MM.1S (cell line): ENCODE measurements at regions not wholly inside any gene's neighbourhood (a gene's known extent, or its start where the extent isn't known, plus 50 kb on each side); places are given as distances from the start of the nearest gene placed in this dataset.

Experiments used
- DNase-seq: peaks from one replicate; pipeline ENCODE4 v3.0.0-alpha.2; 2015
- H2AFZ ChIP-seq: fragments of 300-600 bp; sonication (generic); 2 replicates; pipeline ENCODE4 v1.6.0; 2016; ENCODE audit warnings: antibody characterized with exemption, low read length
- H3F3A ChIP-seq: fragments of 300-600 bp; sonication (generic); 2 replicates; pipeline ENCODE4 v1.6.1; 2016; ENCODE audit warnings: mild to moderate bottlenecking, antibody characterized with exemption, low read length, moderate library complexity, mixed read lengths; ENCODE audit not compliant: insufficient read depth
- H3K27ac ChIP-seq: fragments of 300-600 bp; sonication (generic); 2 replicates; pipeline ENCODE4 v1.5.1; 2016; ENCODE audit warnings: mild to moderate bottlenecking, low read length
- H3K27me3 ChIP-seq: fragments of 300-600 bp; sonication (generic); replicated peaks from 2 replicates; pipeline ENCODE4 v1.6.0; 2016; ENCODE audit warnings: low read length; ENCODE audit not compliant: insufficient read depth
- H3K36me3 ChIP-seq: fragments of 300-600 bp; sonication (generic); replicated peaks from 2 replicates; pipeline ENCODE4 v1.6.1; 2016; ENCODE audit warnings: mild to moderate bottlenecking, low read length, mixed read lengths; ENCODE audit not compliant: insufficient read depth
- H3K4me1 ChIP-seq: fragments of 300-600 bp; sonication (generic); 2 replicates; pipeline ENCODE4 v1.6.1; 2016; ENCODE audit warnings: low read length, mixed read lengths
- H3K4me2 ChIP-seq: fragments of 300-600 bp; sonication (generic); 2 replicates; pipeline ENCODE4 v1.6.0; 2016; ENCODE audit warnings: low read depth, low read length
- H3K4me3 ChIP-seq: fragments of 300-600 bp; sonication (generic); 2 replicates; pipeline ENCODE4 v1.5.1; 2016; ENCODE audit warnings: low read length, mixed read lengths
- H3K79me2 ChIP-seq: fragments of 300-600 bp; sonication (generic); 2 replicates; pipeline ENCODE4 v1.6.1; 2016; ENCODE audit warnings: mixed run types, low read length, mixed read lengths
- H3K9ac ChIP-seq: fragments of 300-600 bp; sonication (generic); 2 replicates; pipeline ENCODE4 v1.6.1; 2016; ENCODE audit warnings: low read length, mixed read lengths
- H3K9me2 ChIP-seq: fragments of 300-600 bp; sonication (generic); replicated peaks from 2 replicates; pipeline ENCODE4 v1.6.1; 2016; ENCODE audit warnings: mild to moderate bottlenecking, low read length, mixed read lengths; ENCODE audit not compliant: insufficient read depth
- H3K9me3 ChIP-seq: fragments of 300-600 bp; sonication (generic); replicated peaks from 2 replicates; pipeline ENCODE4 v1.6.1; 2016; ENCODE audit warnings: mild to moderate bottlenecking, low read length, mixed read lengths; ENCODE audit not compliant: insufficient read depth
- H4K20me1 ChIP-seq: fragments of 300-600 bp; sonication (generic); 2 replicates; pipeline ENCODE4 v1.6.1; 2016; ENCODE audit warnings: mild to moderate bottlenecking, low read length, moderate library complexity, mixed read lengths; ENCODE audit not compliant: insufficient read depth
- EZH2 ChIP-seq: fragments of 300-600 bp; sonication (generic); optimal IDR thresholded peaks from 2 replicates; pipeline ENCODE3; 2017; ENCODE audit warnings: low read depth, mild to moderate bottlenecking, antibody characterized with exemption, low read length, mixed read lengths
- EZH2phosphoT487 ChIP-seq: fragments of 300-600 bp; sonication (generic); IDR thresholded peaks from 2 replicates; pipeline ENCODE4 v1.6.1; 2018; ENCODE audit warnings: antibody characterized with exemption, low read length
- TF ChIP-seq, protein P1 (sequence below): fragments of 300-600 bp; sonication (generic); IDR thresholded peaks from 2 replicates; pipeline ENCODE4 v1.5.1; 2016; ENCODE audit warnings: antibody characterized with exemption, low read length, mixed read lengths

DNA sequence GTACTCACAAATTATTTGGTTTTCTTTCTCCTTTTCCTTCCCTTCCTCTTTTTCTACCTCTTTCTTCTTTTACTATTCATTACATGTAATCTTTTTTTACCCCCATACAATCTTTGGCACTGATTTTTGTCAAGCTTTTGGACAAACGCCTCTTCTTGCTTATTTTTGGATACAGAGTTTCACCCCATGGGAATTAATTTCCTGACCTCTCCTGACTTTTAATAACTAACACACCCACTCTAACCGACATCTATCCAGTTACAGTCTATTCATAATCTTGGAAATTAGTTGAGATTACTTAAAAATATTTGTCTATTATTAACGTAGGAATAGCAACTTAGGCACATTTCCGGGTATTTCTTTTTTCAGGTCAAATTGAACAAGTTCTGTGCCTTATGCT is 101.2 kb downstream of the HDGFL1 start:
- H3K9me3 ChIP-seq, result no peaks in the 10 kb centered on the region

DNA sequence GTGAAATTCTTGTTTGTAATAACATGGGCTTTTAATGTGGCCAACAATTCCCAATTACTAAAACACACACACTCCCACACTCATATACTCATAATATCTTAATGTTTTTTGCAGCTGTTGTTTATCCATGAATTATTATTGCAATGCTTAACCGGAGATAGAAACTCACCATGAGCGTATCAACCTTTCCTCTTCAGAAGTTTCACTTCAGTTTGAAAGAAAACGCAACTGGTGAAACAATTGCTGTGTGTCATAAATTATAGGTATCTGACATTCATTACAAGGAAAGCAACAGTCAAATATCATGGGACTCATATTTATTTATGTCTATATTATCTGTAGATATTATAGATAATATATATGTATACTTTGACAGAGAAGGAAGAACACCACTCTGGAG is 104.1 kb downstream of the HDGFL1 start:
- Histone ChIP-seq H4K20me1 (no peaks in the 10 kb centered on the region), H3K36me3 (no peaks in the 10 kb centered on the region), H3K27me3 (no peaks in the 10 kb centered on the region), H3K4me1 (no peaks in the 10 kb centered on the region), H3K9me3 (no peaks in the 10 kb centered on the region), H2AFZ (no peak overlapping the region), H3K79me2 (no peaks in the 10 kb centered on the region), H3K9me2 (no peaks in the 10 kb centered on the region), H3K27ac (no peak overlapping the region), H3K9ac (no peak overlapping the region), H3K4me3 (no peak overlapping the region), H3F3A (no peaks in the 10 kb centered on the region), H3K4me2 (no peak overlapping the region)
- TF ChIP-seq EZH2phosphoT487 (no peak), EZH2 (no peak)
- TF ChIP-seq, protein P1, sequence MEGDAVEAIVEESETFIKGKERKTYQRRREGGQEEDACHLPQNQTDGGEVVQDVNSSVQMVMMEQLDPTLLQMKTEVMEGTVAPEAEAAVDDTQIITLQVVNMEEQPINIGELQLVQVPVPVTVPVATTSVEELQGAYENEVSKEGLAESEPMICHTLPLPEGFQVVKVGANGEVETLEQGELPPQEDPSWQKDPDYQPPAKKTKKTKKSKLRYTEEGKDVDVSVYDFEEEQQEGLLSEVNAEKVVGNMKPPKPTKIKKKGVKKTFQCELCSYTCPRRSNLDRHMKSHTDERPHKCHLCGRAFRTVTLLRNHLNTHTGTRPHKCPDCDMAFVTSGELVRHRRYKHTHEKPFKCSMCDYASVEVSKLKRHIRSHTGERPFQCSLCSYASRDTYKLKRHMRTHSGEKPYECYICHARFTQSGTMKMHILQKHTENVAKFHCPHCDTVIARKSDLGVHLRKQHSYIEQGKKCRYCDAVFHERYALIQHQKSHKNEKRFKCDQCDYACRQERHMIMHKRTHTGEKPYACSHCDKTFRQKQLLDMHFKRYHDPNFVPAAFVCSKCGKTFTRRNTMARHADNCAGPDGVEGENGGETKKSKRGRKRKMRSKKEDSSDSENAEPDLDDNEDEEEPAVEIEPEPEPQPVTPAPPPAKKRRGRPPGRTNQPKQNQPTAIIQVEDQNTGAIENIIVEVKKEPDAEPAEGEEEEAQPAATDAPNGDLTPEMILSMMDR, result no peak
- DNase-seq, result no peak

More for the DNA sequence above, 101.2 kb downstream of the HDGFL1 start:
- Histone ChIP-seq H3K27ac (no peak overlapping the region), H3K4me2 (no peak overlapping the region), H3K9ac (no peak overlapping the region), H3K4me1 (no peaks in the 10 kb centered on the region), H3K36me3 (no peaks in the 10 kb centered on the region), H4K20me1 (no peaks in the 10 kb centered on the region), H3K9me2 (no peaks in the 10 kb centered on the region), H2AFZ (no peak overlapping the region), H3F3A (no peaks in the 10 kb centered on the region), H3K79me2 (no peaks in the 10 kb centered on the region), H3K27me3 (no peaks in the 10 kb centered on the region), H3K4me3 (no peak overlapping the region)
- TF ChIP-seq EZH2phosphoT487 (no peak), EZH2 (no peak)
- TF ChIP-seq, protein P1, result no peak
- DNase-seq, result no peak

DNA sequence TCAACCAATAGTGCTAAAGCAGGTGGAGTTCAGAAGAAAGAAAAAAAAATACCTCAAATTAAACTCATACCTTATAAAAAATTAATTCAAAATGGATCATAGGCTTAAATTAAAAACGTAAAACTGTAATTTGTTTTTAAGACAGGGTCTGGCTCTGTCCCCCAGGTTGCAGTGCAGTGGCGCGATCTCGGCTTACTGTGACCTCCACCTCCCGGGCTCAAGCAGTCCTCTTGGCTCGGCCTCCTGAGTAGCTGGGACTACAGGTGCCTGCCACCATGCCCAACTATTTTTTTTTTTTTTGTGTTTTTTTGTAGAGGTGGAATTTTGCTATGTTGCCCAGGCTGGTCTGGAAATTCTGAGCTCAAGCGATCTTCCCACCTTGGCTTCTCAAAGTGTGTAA is 111.6 kb downstream of the HDGFL1 start:
- H3K27ac ChIP-seq, result no peak overlapping the region
- H3K79me2 ChIP-seq, result no peaks in the 10 kb centered on the region

More for the DNA sequence above, 111.6 kb downstream of the HDGFL1 start:
- Histone ChIP-seq H3K9me2 (no peaks in the 10 kb centered on the region), H3K4me1 (no peaks in the 10 kb centered on the region), H3K27me3 (no peaks in the 10 kb centered on the region), H3K4me3 (no peak overlapping the region), H3K4me2 (no peak overlapping the region), H2AFZ (no peak overlapping the region), H3K9me3 (no peaks in the 10 kb centered on the region), H4K20me1 (no peaks in the 10 kb centered on the region), H3K36me3 (no peaks in the 10 kb centered on the region), H3K9ac (no peak overlapping the region), H3F3A (no peaks in the 10 kb centered on the region)
- no peak for DNase-seq
- TF ChIP-seq EZH2phosphoT487 (no peak), EZH2 (no peak)
- TF ChIP-seq, protein P1, result no peak
